GM12873 (cell line): ENCODE measurements at regions not wholly inside any gene's neighbourhood (a gene's known extent, or its start where the extent isn't known, plus 50 kb on each side); places are given as distances from the start of the nearest gene placed in this dataset.

Experiments
- CTCF ChIP-seq: IDR thresholded peaks from 2 replicates; pipeline ENCODE4 v1.5.1; 2012; ENCODE audit warnings: low read depth, mild to moderate bottlenecking, moderate library complexity, low read length, control low read depth; ENCODE audit not compliant: insufficient read depth; ENCODE audit errors: missing control alignments

- TF ChIP-seq CTCF: no peak
These were observed 57.0 kb downstream of the RASL11A start for GRCh38 chr13:27327633-27328032.

- no peak for TF ChIP-seq CTCF
These were observed 58.6 kb downstream of the RASL11A start for GRCh38 chr13:27329210-27329609.

GRCh38 chr13:27334774-27335435, 64.3 kb downstream of the RASL11A start:
- TF ChIP-seq CTCF: no peak

GRCh38 chr13:27336014-27336673, 65.5 kb downstream of the RASL11A start:
- no peak for TF ChIP-seq CTCF

GRCh38 chr13:27338207-27338606, 67.6 kb downstream of the RASL11A start:
- TF ChIP-seq CTCF: no peak

- TF ChIP-seq CTCF: peak; percentile 52
These were observed 68.2 kb downstream of the RASL11A start for GRCh38 chr13:27338816-27339215.

GRCh38 chr13:27339299-27339698, 68.7 kb downstream of the RASL11A start:
- TF ChIP-seq CTCF: peak; percentile 88
